KMS-11 (cell line): ENCODE measurements at regions not wholly inside any gene's neighbourhood (a gene's known extent, or its start where the extent isn't known, plus 50 kb on each side); places are given as distances from the start of the nearest gene placed in this dataset.

Experiments
- H2AFZ ChIP-seq: fragments of 200-600 bp; sonication (generic); 2 replicates; pipeline ENCODE4 v1.6.1; 2016; ENCODE audit warnings: antibody characterized with exemption, mixed run types, low read depth
- H3K27ac ChIP-seq: fragments of 200-600 bp; sonication (generic); 2 replicates; pipeline ENCODE4 v1.6.1; 2016; ENCODE audit warnings: mild to moderate bottlenecking, mixed run types
- H3K27me3 ChIP-seq: fragments of 200-600 bp; sonication (generic); 2 replicates; pipeline ENCODE4 v1.6.1; 2017; ENCODE audit warnings: mild to moderate bottlenecking, low read depth, mixed run types, moderate library complexity; ENCODE audit not compliant: insufficient read depth
- H3K36me3 ChIP-seq: fragments of 200-600 bp; sonication (generic); 2 replicates; pipeline ENCODE4 v1.6.1; 2017; ENCODE audit warnings: mild to moderate bottlenecking, mixed run types; ENCODE audit not compliant: insufficient read depth
- H3K4me1 ChIP-seq: fragments of 200-600 bp; sonication (generic); 2 replicates; pipeline ENCODE4 v1.6.1; 2016; ENCODE audit warnings: mild to moderate bottlenecking, low read depth, mixed run types; ENCODE audit not compliant: poor library complexity, severe bottlenecking
- H3K4me2 ChIP-seq: fragments of 200-600 bp; sonication (generic); 2 replicates; pipeline ENCODE4 v1.7.0; 2016; ENCODE audit warnings: mild to moderate bottlenecking, mixed run types
- H3K4me3 ChIP-seq: fragments of 200-600 bp; sonication (generic); IDR thresholded peaks from 2 replicates; pipeline ENCODE4 v1.6.1; 2017; ENCODE audit warnings: low read depth, low read length, mixed read lengths; ENCODE audit not compliant: insufficient read depth
- H3K79me2 ChIP-seq: fragments of 200-600 bp; sonication (generic); 2 replicates; pipeline ENCODE4 v1.6.1; 2016; ENCODE audit warnings: low read depth, mixed run types; ENCODE audit not compliant: insufficient read depth
- H3K9ac ChIP-seq: fragments of 200-600 bp; sonication (generic); 2 replicates; pipeline ENCODE4 v1.6.1; 2016; ENCODE audit warnings: mild to moderate bottlenecking, mixed run types
- H4K20me1 ChIP-seq: fragments of 200-600 bp; sonication (generic); 2 replicates; pipeline ENCODE4 v1.6.1; 2016; ENCODE audit warnings: mild to moderate bottlenecking, mixed run types; ENCODE audit not compliant: insufficient read depth
- TF ChIP-seq, protein P1 (sequence below): fragments of 200-600 bp; sonication (generic); conservative IDR thresholded peaks from 2 replicates; pipeline ENCODE4 v1.6.1; 2017; ENCODE audit warnings: low read depth, mild to moderate bottlenecking, antibody characterized with exemption, low read length, moderate library complexity, mixed read lengths

GRCh38 chr2:78553866-78554647, 471.4 kb upstream of the REG3G start:
- Histone ChIP-seq H3K9ac (no peak overlapping the region), H4K20me1 (no peaks in the 10 kb centered on the region), H2AFZ (no peak overlapping the region), H3K79me2 (no peaks in the 10 kb centered on the region), H3K27ac (no peak overlapping the region), H3K4me2 (no peak overlapping the region), H3K27me3 (no peaks in the 10 kb centered on the region), H3K36me3 (no peaks in the 10 kb centered on the region), H3K4me3 (no peak overlapping the region), H3K4me1 (no peaks in the 10 kb centered on the region)
- TF ChIP-seq, protein P1, sequence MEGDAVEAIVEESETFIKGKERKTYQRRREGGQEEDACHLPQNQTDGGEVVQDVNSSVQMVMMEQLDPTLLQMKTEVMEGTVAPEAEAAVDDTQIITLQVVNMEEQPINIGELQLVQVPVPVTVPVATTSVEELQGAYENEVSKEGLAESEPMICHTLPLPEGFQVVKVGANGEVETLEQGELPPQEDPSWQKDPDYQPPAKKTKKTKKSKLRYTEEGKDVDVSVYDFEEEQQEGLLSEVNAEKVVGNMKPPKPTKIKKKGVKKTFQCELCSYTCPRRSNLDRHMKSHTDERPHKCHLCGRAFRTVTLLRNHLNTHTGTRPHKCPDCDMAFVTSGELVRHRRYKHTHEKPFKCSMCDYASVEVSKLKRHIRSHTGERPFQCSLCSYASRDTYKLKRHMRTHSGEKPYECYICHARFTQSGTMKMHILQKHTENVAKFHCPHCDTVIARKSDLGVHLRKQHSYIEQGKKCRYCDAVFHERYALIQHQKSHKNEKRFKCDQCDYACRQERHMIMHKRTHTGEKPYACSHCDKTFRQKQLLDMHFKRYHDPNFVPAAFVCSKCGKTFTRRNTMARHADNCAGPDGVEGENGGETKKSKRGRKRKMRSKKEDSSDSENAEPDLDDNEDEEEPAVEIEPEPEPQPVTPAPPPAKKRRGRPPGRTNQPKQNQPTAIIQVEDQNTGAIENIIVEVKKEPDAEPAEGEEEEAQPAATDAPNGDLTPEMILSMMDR, result no peak

GRCh38 chr2:78561876-78562275, 463.6 kb upstream of the REG3G start:
- Histone ChIP-seq H3K36me3 (no peaks in the 10 kb centered on the region), H3K4me3 (no peak overlapping the region), H3K79me2 (no peaks in the 10 kb centered on the region), H2AFZ (no peak overlapping the region), H3K27ac (no peak overlapping the region), H3K27me3 (no peaks in the 10 kb centered on the region), H3K4me2 (no peak overlapping the region), H3K9ac (no peak overlapping the region), H3K4me1 (no peaks in the 10 kb centered on the region), H4K20me1 (no peaks in the 10 kb centered on the region)
- TF ChIP-seq, protein P1, result no peak

- H3K36me3 ChIP-seq, result no peaks in the 10 kb centered on the region
- no peaks in the 10 kb centered on the region for H3K27me3 ChIP-seq
- H2AFZ ChIP-seq, result no peak overlapping the region
- H3K9ac ChIP-seq, result no peak overlapping the region
- no peaks in the 10 kb centered on the region for H4K20me1 ChIP-seq
- H3K27ac ChIP-seq, result no peak overlapping the region
- no peaks in the 10 kb centered on the region for H3K4me1 ChIP-seq
- H3K4me2 ChIP-seq, result no peak overlapping the region
- no peaks in the 10 kb centered on the region for H3K79me2 ChIP-seq
- no peak overlapping the region for H3K4me3 ChIP-seq
- TF ChIP-seq, protein P1, result no peak
Measured at GRCh38 chr2:78564666-78565065, 460.8 kb upstream of the REG3G start.

- H3K36me3 ChIP-seq, result no peaks in the 10 kb centered on the region
- no peaks in the 10 kb centered on the region for H4K20me1 ChIP-seq
- no peak overlapping the region for H3K4me2 ChIP-seq
- H3K79me2 ChIP-seq, result no peaks in the 10 kb centered on the region
- no peak overlapping the region for H3K27ac ChIP-seq
- H2AFZ ChIP-seq, result no peak overlapping the region
- no peak overlapping the region for H3K9ac ChIP-seq
- no peak overlapping the region for H3K4me3 ChIP-seq
- H3K27me3 ChIP-seq, result no peaks in the 10 kb centered on the region
- TF ChIP-seq, protein P1, result no peak
- no peaks in the 10 kb centered on the region for H3K4me1 ChIP-seq
Measured at GRCh38 chr2:78568782-78569373, 456.6 kb upstream of the REG3G start.
